ENCODE measurements at regions not wholly inside any gene's neighbourhood (a gene's known extent, or its start where the extent isn't known, plus 50 kb on each side); places are given as distances from the start of the nearest gene placed in this dataset.

DNA sequence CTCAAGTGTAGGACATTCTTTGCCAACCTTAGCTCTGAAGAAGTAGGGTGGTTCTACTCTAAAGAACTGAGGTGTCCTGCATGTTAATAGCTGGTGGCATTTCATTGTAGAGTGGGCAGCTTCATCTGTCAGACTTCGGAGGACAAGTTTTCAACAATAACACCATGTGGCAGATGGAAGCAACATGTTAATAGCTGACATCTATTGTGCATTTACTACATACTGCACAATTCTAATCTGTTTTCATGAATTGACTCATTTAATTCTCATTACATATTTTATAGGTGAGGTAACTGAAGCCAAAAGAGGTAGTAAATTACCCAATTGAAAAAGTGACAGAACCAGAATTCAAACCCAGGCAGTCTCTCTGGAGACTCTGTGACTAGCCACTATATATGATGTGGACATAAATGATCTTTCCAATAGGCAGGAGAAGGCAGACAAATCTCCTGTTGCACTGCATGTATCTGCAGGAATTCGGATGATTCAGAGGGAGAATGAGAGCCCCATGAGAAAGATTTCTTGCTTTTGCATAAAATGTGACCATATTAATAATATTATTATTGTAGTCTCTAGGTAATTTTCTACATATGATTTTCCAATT lies 137.2 kb upstream of the E2F7 start:
- TF ChIP-seq, protein P1, sequence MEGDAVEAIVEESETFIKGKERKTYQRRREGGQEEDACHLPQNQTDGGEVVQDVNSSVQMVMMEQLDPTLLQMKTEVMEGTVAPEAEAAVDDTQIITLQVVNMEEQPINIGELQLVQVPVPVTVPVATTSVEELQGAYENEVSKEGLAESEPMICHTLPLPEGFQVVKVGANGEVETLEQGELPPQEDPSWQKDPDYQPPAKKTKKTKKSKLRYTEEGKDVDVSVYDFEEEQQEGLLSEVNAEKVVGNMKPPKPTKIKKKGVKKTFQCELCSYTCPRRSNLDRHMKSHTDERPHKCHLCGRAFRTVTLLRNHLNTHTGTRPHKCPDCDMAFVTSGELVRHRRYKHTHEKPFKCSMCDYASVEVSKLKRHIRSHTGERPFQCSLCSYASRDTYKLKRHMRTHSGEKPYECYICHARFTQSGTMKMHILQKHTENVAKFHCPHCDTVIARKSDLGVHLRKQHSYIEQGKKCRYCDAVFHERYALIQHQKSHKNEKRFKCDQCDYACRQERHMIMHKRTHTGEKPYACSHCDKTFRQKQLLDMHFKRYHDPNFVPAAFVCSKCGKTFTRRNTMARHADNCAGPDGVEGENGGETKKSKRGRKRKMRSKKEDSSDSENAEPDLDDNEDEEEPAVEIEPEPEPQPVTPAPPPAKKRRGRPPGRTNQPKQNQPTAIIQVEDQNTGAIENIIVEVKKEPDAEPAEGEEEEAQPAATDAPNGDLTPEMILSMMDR (IDR thresholded peaks at IDR 0.05), result no peak
- TF ChIP-seq POLR2A (IDR thresholded peaks at IDR 0.05), result no peak
